Peyer's patch (tissue), 4 donors: ENCODE measurements at regions not wholly inside any gene's neighbourhood (a gene's known extent, or its start where the extent isn't known, plus 50 kb on each side); places are given as distances from the start of the nearest gene placed in this dataset.

Experiments
- POLR2A ChIP-seq, 2 donors: fragments of 450-650 bp; IDR thresholded peaks; one replicate each; pipeline ENCODE4 v1.5.1; 2017; ENCODE audit warnings: antibody characterized with exemption in 2 of 2, mild to moderate bottlenecking in 2 of 2, moderate library complexity in 2 of 2
- TF ChIP-seq, protein P1 (sequence below), 6 experiments: fragments of 450-650 bp in 4 of 6; fragments of 200-600 bp in 2 of 6; sonication (generic) in 1 of 6; IDR thresholded peaks; one replicate each; pipeline ENCODE4 v1.5.1; 2017 to 2019; ENCODE audit warnings: antibody characterized with exemption in 6 of 6, mild to moderate bottlenecking in 3 of 6, moderate library complexity in 1 of 6

DNA sequence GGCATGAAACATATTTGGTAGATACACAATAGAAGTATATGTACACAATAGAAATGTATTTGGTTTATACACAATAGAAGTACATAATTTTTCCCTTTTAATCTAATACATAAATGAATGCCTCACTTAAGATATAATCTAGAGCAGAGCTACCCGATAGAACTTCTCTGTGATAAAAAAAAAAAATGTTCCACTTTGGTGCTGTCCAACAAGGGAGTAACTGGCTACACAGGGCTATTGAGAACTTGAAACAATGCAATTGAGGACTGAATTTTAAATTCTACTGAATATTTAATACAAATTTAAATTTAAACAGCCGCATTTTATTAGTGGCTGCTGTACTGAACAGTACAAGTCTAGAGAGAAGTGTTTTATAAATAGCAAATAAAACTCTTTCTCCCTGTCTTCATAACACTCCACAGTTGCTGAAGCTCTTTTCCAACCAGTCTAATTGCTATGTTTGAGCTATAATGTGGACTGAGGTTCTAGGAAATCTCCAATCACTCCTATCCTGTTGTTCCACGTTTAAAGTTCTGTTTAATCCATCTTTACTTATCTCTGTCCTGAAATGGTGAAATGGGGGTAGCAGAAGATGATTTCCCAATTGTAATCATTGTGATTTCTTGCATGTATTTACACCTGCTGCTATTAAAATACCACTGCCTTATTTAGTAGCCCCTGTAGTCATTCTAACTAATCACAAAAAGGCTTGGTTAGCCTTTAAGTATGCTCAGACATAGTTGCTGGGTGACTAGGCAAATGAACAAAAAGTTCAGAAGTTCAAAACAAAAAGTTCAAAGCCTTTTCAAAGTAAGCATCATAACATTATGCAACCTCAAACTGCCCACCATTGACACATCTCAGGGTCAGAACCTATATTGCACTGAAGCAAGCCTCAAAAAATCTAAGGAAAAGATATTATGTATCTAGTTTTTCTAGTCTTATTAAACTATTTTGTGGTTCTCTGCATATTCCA lies 192.3 kb upstream of the C1orf87 start:
- TF ChIP-seq, protein P1, sequence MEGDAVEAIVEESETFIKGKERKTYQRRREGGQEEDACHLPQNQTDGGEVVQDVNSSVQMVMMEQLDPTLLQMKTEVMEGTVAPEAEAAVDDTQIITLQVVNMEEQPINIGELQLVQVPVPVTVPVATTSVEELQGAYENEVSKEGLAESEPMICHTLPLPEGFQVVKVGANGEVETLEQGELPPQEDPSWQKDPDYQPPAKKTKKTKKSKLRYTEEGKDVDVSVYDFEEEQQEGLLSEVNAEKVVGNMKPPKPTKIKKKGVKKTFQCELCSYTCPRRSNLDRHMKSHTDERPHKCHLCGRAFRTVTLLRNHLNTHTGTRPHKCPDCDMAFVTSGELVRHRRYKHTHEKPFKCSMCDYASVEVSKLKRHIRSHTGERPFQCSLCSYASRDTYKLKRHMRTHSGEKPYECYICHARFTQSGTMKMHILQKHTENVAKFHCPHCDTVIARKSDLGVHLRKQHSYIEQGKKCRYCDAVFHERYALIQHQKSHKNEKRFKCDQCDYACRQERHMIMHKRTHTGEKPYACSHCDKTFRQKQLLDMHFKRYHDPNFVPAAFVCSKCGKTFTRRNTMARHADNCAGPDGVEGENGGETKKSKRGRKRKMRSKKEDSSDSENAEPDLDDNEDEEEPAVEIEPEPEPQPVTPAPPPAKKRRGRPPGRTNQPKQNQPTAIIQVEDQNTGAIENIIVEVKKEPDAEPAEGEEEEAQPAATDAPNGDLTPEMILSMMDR (IDR thresholded peaks at IDR 0.05) = no peak
- TF ChIP-seq POLR2A (IDR thresholded peaks at IDR 0.05) = no peak
